GM12878 (cell line): ENCODE measurements at regions not wholly inside any gene's neighbourhood (a gene's known extent, or its start where the extent isn't known, plus 50 kb on each side); places are given as distances from the start of the nearest gene placed in this dataset.

Source experiments
- ATAC-seq: fragments of 200-7000 bp; cut with Tn5 transposase; 3 replicates; pipeline ENCODE4 v1.9.1; 2020; ENCODE audit warnings: mild to moderate bottlenecking, moderate library complexity
- BruUV-seq: library from RNA; stranded (reverse); fragments of 400-500 nt; replicated peaks from 2 replicates; lab custom pipeline; 2021; lab: Mats Ljungman, UMichigan
- CTCF ChIA-PET: fragments of 300-600 bp; sonication (Branson Sonifier 250); formaldehyde crosslinking; extraction: SDS; loops from one replicate; lab custom pipeline; 2021; ENCODE audit warnings: inconsistent platforms; lab: Yijun Ruan, JAX
- POLR2A ChIA-PET: fragments of 350-600 bp; formaldehyde crosslinking; extraction: SDS; loops from one replicate; lab custom pipeline; 2021; ENCODE audit warnings: inconsistent platforms; lab: Charles Lee
- RAD21 ChIA-PET: fragments of 300-600 bp; sonication (Branson Sonifier 250); formaldehyde crosslinking; loops from one replicate; lab custom pipeline; 2023; ENCODE audit warnings: antibody characterized with exemption; ENCODE audit not compliant: unreplicated experiment; lab: Charles Lee
- SMC1A ChIA-PET: fragments of 300-600 bp; sonication (Branson Sonifier 250); formaldehyde crosslinking; loops from one replicate; lab custom pipeline; 2023; ENCODE audit not compliant: unreplicated experiment, uncharacterized antibody; lab: Charles Lee
- DNase-seq: peaks from one replicate; pipeline ENCODE4 v3.0.0-alpha.2; 2011; ENCODE audit warnings: low read depth, low spot score
- FAIRE-seq: peaks from 3 replicates; lab custom pipeline; 2011; peaks lifted over from hg19 to GRCh38; lab: Jason Lieb, UNC
- H2AFZ ChIP-seq: 2 replicates; pipeline ENCODE4 v1.6.0; 2011; ENCODE audit warnings: low read depth, low read length, control low read depth; ENCODE audit not compliant: control insufficient read depth
- H3K27ac ChIP-seq: 2 replicates; pipeline ENCODE4 v1.5.1; 2011; ENCODE audit warnings: control low read depth; ENCODE audit not compliant: control insufficient read depth, insufficient read depth
- H3K27me3 ChIP-seq, 2 experiments: replicated peaks in 1 of 2; 2 replicates each; pipeline versions ENCODE4 v1.6.0 to v1.6.1; 2011; ENCODE audit warnings: low read length in 1 of 2; ENCODE audit not compliant: control insufficient read depth in 2 of 2, insufficient read depth in 2 of 2
- H3K36me3 ChIP-seq, 2 experiments: 2 replicates each; pipeline ENCODE4 v1.5.1; 2011; ENCODE audit warnings: low read length in 1 of 2; ENCODE audit not compliant: control insufficient read depth in 2 of 2, insufficient read depth in 2 of 2
- H3K4me1 ChIP-seq: 2 replicates; pipeline ENCODE4 v1.6.1; 2011; ENCODE audit warnings: mild to moderate bottlenecking, low read length, moderate library complexity, mixed read lengths; ENCODE audit not compliant: control insufficient read depth, insufficient read depth
- H3K4me2 ChIP-seq: 2 replicates; pipeline ENCODE4 v1.6.0; 2011; ENCODE audit warnings: control low read depth; ENCODE audit not compliant: control insufficient read depth, insufficient read depth
- H3K4me3 ChIP-seq: fragments of 200-600 bp; sonication (generic); 2 replicates; pipeline ENCODE4 v1.5.1; 2016
- H3K79me2 ChIP-seq: 2 replicates; pipeline ENCODE4 v1.6.0; 2011; ENCODE audit warnings: low read length; ENCODE audit not compliant: control insufficient read depth, insufficient read depth
- H3K9ac ChIP-seq: 2 replicates; pipeline ENCODE4 v1.8.0; 2011; ENCODE audit warnings: low read length, control low read depth, mixed read lengths; ENCODE audit not compliant: control insufficient read depth, insufficient read depth
- H3K9me3 ChIP-seq: replicated peaks from 3 replicates; pipeline ENCODE4 v1.5.1; 2011; ENCODE audit warnings: mild to moderate bottlenecking, low read length; ENCODE audit not compliant: control insufficient read depth, insufficient read depth
- H4K20me1 ChIP-seq: 2 replicates; pipeline ENCODE4 v1.6.0; 2011; ENCODE audit not compliant: control insufficient read depth, insufficient read depth
- FOXM1 ChIP-seq: IDR thresholded peaks from 2 replicates; pipeline ENCODE4 v1.6.1; 2012; ENCODE audit warnings: low read depth, mild to moderate bottlenecking, inconsistent platforms, low read length, moderate library complexity
- HDAC2 ChIP-seq: fragments of 200-600 bp; sonication (generic); IDR thresholded peaks from 2 replicates; pipeline ENCODE4 v1.6.1; 2017
- RUNX3 ChIP-seq: IDR thresholded peaks from 2 replicates; pipeline ENCODE4 v1.6.1; 2012; ENCODE audit warnings: low read length, inconsistent platforms
- SKIL ChIP-seq: fragments of 450-650 bp; IDR thresholded peaks from 2 replicates; pipeline ENCODE4 v1.6.1; 2017; ENCODE audit warnings: mild to moderate bottlenecking, low read depth, inconsistent platforms; ENCODE audit not compliant: poor library complexity, severe bottlenecking
- TCF7 ChIP-seq: IDR thresholded peaks from 2 replicates; pipeline ENCODE4 v1.6.1; 2014; ENCODE audit warnings: antibody characterized with exemption, borderline replicate concordance
- YBX1 ChIP-seq: fragments of 450-650 bp; IDR thresholded peaks from 2 replicates; pipeline ENCODE4 v1.6.1; 2016; ENCODE audit warnings: antibody characterized with exemption
- WGBS: methylation state at CpG from one replicate; pipeline ENCODE4 v1.1.6; 2016; ENCODE audit warnings: low lambda C conversion rate; ENCODE audit not compliant: insufficient replicate concordance, insufficient coverage; ENCODE audit errors: missing lambda C conversion rate; 5-methylcytosine and 5-hydroxymethylcytosine counted together
- in situ Hi-C: fragments of 300-500 bp; cut with MboI; formaldehyde crosslinking; loops from 9 replicates; pipeline ENCODE4 v1.14.3; 2018; ENCODE audit warnings: mixed read lengths
- intact Hi-C: fragments of 100-400 bp; cut with micrococcal nuclease; formaldehyde crosslinking; loops from one replicate; pipeline ENCODE4 v1.14.2; 2022; ENCODE audit not compliant: unreplicated experiment

- Histone ChIP-seq H3K9me3 (no peaks in the 10 kb centered on the region), H3K27ac (no peak overlapping the region), H3K4me1 (no peaks in the 10 kb centered on the region), H3K79me2 (no peaks in the 10 kb centered on the region), H3K4me3 (no peak overlapping the region), H3K36me3 (no peaks in the 10 kb centered on the region), H3K4me2 (no peak overlapping the region), H2AFZ (no peak overlapping the region), H3K27me3 (no peaks in the 10 kb centered on the region; a peak in 2 of 4 replicates), H4K20me1 (no peaks in the 10 kb centered on the region), H3K9ac (no peak overlapping the region)
- ATAC-seq (no peak), FAIRE-seq (no peak), DNase-seq (no peak)
- ChIA-PET RAD21 (no interaction called here), CTCF (no interaction called here), SMC1A (no interaction called here), POLR2A (no interaction called here)
- WGBS: 24% methylated on average over 2 of the region's 2 CpGs
- in situ Hi-C loops: no loop called here
- intact Hi-C loops: no loop called here
- no TSS peak for BruUV-seq
- TF ChIP-seq HDAC2 (no peak), SKIL (no peak), RUNX3 (no peak), FOXM1 (no peak), YBX1 (no peak), TCF7 (no peak)
Measured at GRCh38 chr15:62903437-62903836, 139.1 kb upstream of the TPM1 start.
